Thymus (tissue), 11 donors: ENCODE measurements at regions not wholly inside any gene's neighbourhood (a gene's known extent, or its start where the extent isn't known, plus 50 kb on each side); places are given as distances from the start of the nearest gene placed in this dataset.

ENCODE experiments used
- DNase-seq, 9 donors: peaks; one replicate each; pipeline ENCODE4 v3.0.0-alpha.2; 2013; ENCODE audit warnings: low spot score in 9 of 9, low read depth in 6 of 9, missing footprints in 1 of 9
- H3K27ac ChIP-seq, 2 donors: one replicate each; pipeline ENCODE4 v1.5.1; 2013; ENCODE audit warnings: control low read depth in 1 of 2, low read depth in 1 of 2, low read length in 1 of 2, mild to moderate bottlenecking in 1 of 2, moderate library complexity in 1 of 2
- H3K27me3 ChIP-seq, 2 donors: one replicate each; pipeline ENCODE4 v1.5.1; 2013; ENCODE audit warnings: low read length in 1 of 2; ENCODE audit not compliant: control insufficient read depth in 2 of 2, insufficient read depth in 1 of 2
- H3K36me3 ChIP-seq, 2 donors: one replicate each; pipeline ENCODE4 v1.5.1; 2013; ENCODE audit warnings: low read length in 1 of 2, mild to moderate bottlenecking in 1 of 2, moderate library complexity in 1 of 2; ENCODE audit not compliant: control insufficient read depth in 2 of 2, insufficient read depth in 2 of 2
- H3K4me1 ChIP-seq, 2 donors: one replicate each; pipeline ENCODE4 v1.5.1; 2013; ENCODE audit warnings: low read length in 2 of 2; ENCODE audit not compliant: control insufficient read depth in 2 of 2, insufficient read depth in 2 of 2
- H3K4me3 ChIP-seq, 2 donors: one replicate each; pipeline ENCODE4 v1.5.1; 2013; ENCODE audit warnings: low read length in 2 of 2, control low read depth in 1 of 2, mild to moderate bottlenecking in 1 of 2
- H3K9me3 ChIP-seq, 2 donors: one replicate each; pipeline ENCODE4 v1.5.1; 2013; ENCODE audit warnings: low read length in 1 of 2, mild to moderate bottlenecking in 1 of 2; ENCODE audit not compliant: control insufficient read depth in 2 of 2, insufficient read depth in 1 of 2
- WGBS: extraction: QIAGEN DNeasy Blood & Tissue Kit; methylation state at CpG from one replicate; pipeline ENCODE4 v1.1.7; 2013; 5-methylcytosine and 5-hydroxymethylcytosine counted together
- donor health status: healthy.

- H3K27me3 ChIP-seq: no peaks in the 10 kb centered on the region
- H3K36me3 ChIP-seq: no peaks in the 10 kb centered on the region
- H3K4me1 ChIP-seq: no peaks in the 10 kb centered on the region
- no peak overlapping the region for H3K4me3 ChIP-seq
- no peak overlapping the region for H3K27ac ChIP-seq
- DNase-seq: no peak
- 92% methylated on average over 2 of the region's 2 CpGs for WGBS
- no peaks in the 10 kb centered on the region for H3K9me3 ChIP-seq
Observed at GRCh38 chr12:77488041-77488620, 342.6 kb upstream of the NAV3 start.

- Histone ChIP-seq H3K27me3 (no peaks in the 10 kb centered on the region), H3K4me3 (no peak overlapping the region), H3K4me1 (no peaks in the 10 kb centered on the region), H3K9me3 (no peaks in the 10 kb centered on the region), H3K36me3 (no peaks in the 10 kb centered on the region), H3K27ac (no peak overlapping the region)
- 91% methylated on average over 1 of the region's 1 CpG for WGBS
- no peak for DNase-seq
Observed at GRCh38 chr12:77486872-77487271, 343.8 kb upstream of the NAV3 start.

- Histone ChIP-seq H3K27me3 (no peaks in the 10 kb centered on the region), H3K9me3 (no peaks in the 10 kb centered on the region), H3K4me1 (no peaks in the 10 kb centered on the region), H3K4me3 (no peak overlapping the region), H3K27ac (no peak overlapping the region), H3K36me3 (no peaks in the 10 kb centered on the region)
- DNase-seq: no peak
- WGBS: 95% methylated on average over 3 of the region's 3 CpGs
Observed at GRCh38 chr12:77485961-77486854, 344.5 kb upstream of the NAV3 start.

GRCh38 chr12:77481687-77482086 is 349.0 kb upstream of the NAV3 start:
- Histone ChIP-seq H3K27ac (no peak overlapping the region), H3K36me3 (no peaks in the 10 kb centered on the region), H3K27me3 (no peaks in the 10 kb centered on the region), H3K4me3 (no peak overlapping the region), H3K9me3 (no peaks in the 10 kb centered on the region), H3K4me1 (no peaks in the 10 kb centered on the region)
- no peak for DNase-seq
- 79% methylated on average over 1 of the region's 1 CpG for WGBS

- H3K4me3 ChIP-seq: no peak overlapping the region
- no peaks in the 10 kb centered on the region for H3K4me1 ChIP-seq
- no peak overlapping the region for H3K27ac ChIP-seq
- no peaks in the 10 kb centered on the region for H3K36me3 ChIP-seq
- DNase-seq: no peak
- no peaks in the 10 kb centered on the region for H3K9me3 ChIP-seq
- no peaks in the 10 kb centered on the region for H3K27me3 ChIP-seq
- WGBS: 99% methylated on average over 1 of the region's 1 CpG
Observed at GRCh38 chr12:77477907-77478533, 352.7 kb upstream of the NAV3 start.

GRCh38 chr12:77471801-77472200 is 358.9 kb upstream of the NAV3 start:
- Histone ChIP-seq H3K4me3 (no peak overlapping the region), H3K9me3 (no peaks in the 10 kb centered on the region), H3K27me3 (no peaks in the 10 kb centered on the region), H3K4me1 (no peaks in the 10 kb centered on the region), H3K27ac (no peak overlapping the region), H3K36me3 (no peaks in the 10 kb centered on the region)
- 93% methylated on average over 1 of the region's 1 CpG for WGBS
- DNase-seq: no peak

- Histone ChIP-seq H3K36me3 (no peaks in the 10 kb centered on the region), H3K4me3 (no peak overlapping the region), H3K27ac (no peak overlapping the region), H3K4me1 (no peaks in the 10 kb centered on the region), H3K27me3 (no peaks in the 10 kb centered on the region), H3K9me3 (no peaks in the 10 kb centered on the region)
- no peak for DNase-seq
- 88% methylated on average over 3 of the region's 3 CpGs for WGBS
Observed at GRCh38 chr12:77469578-77470333, 360.9 kb upstream of the NAV3 start.

- Histone ChIP-seq H3K36me3 (no peaks in the 10 kb centered on the region), H3K27ac (no peak overlapping the region), H3K4me3 (no peak overlapping the region), H3K27me3 (no peaks in the 10 kb centered on the region), H3K4me1 (no peaks in the 10 kb centered on the region), H3K9me3 (no peaks in the 10 kb centered on the region)
- DNase-seq: no peak
Observed at GRCh38 chr12:77442633-77443032, 377.3 kb upstream of the E2F7 start.

- H3K27ac ChIP-seq: no peak overlapping the region
Observed at GRCh38 chr12:77439749-77440148, 374.4 kb upstream of the E2F7 start.

More at GRCh38 chr12:77439749-77440148, 374.4 kb upstream of the E2F7 start:
- Histone ChIP-seq H3K4me1 (no peaks in the 10 kb centered on the region), H3K4me3 (no peak overlapping the region), H3K36me3 (no peaks in the 10 kb centered on the region), H3K9me3 (no peaks in the 10 kb centered on the region), H3K27me3 (no peaks in the 10 kb centered on the region)
- DNase-seq: no peak
